ENCODE measurements at regions not wholly inside any gene's neighbourhood (a gene's known extent, or its start where the extent isn't known, plus 50 kb on each side); places are given as distances from the start of the nearest gene placed in this dataset.

DNA sequence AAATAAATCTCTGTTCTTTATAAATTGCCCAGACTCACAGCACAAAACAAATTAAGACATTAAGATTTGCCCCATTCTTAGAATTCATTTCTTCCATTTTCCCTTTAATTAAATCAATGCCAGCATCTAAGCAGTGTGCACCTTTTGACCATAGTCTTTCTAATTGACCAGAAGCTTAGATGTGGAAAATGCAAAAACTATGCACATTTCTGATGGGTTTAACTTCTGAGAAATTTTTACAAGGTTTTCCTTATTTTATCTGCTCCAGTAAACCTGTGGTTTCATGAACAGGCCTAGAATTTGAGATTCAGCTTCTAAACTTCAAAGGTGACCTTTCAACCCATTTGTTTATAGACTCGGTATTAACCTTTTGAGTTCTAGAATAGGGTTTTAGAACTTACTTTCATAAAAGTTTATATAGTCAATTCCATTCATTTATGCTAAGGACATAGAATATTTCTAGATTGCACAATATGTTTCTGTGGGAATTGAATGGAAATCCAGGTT lies 437.8 kb upstream of the HSF2 start:
- H3K27me3 Mint-ChIP-seq (ENCODE audit: unreplicated experiment) = no peaks in the 10 kb centered on the region
- TF ChIP-seq, protein P1, sequence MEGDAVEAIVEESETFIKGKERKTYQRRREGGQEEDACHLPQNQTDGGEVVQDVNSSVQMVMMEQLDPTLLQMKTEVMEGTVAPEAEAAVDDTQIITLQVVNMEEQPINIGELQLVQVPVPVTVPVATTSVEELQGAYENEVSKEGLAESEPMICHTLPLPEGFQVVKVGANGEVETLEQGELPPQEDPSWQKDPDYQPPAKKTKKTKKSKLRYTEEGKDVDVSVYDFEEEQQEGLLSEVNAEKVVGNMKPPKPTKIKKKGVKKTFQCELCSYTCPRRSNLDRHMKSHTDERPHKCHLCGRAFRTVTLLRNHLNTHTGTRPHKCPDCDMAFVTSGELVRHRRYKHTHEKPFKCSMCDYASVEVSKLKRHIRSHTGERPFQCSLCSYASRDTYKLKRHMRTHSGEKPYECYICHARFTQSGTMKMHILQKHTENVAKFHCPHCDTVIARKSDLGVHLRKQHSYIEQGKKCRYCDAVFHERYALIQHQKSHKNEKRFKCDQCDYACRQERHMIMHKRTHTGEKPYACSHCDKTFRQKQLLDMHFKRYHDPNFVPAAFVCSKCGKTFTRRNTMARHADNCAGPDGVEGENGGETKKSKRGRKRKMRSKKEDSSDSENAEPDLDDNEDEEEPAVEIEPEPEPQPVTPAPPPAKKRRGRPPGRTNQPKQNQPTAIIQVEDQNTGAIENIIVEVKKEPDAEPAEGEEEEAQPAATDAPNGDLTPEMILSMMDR (IDR thresholded peaks at IDR 0.05; ENCODE audit: unreplicated experiment) = no peak
- H3K36me3 Mint-ChIP-seq (ENCODE audit: low read depth, unreplicated experiment) = no peaks in the 10 kb centered on the region
- no peaks in the 10 kb centered on the region for H3K4me1 Mint-ChIP-seq (ENCODE audit: unreplicated experiment)
- no peak overlapping the region for H3K4me3 Mint-ChIP-seq (ENCODE audit: unreplicated experiment)
- no peaks in the 10 kb centered on the region for H3K9me3 Mint-ChIP-seq (ENCODE audit: unreplicated experiment)
- no peak overlapping the region for H3K27ac Mint-ChIP-seq (ENCODE audit: unreplicated experiment)
- DNase-seq (ENCODE audit: low spot score) = no peak

DNA sequence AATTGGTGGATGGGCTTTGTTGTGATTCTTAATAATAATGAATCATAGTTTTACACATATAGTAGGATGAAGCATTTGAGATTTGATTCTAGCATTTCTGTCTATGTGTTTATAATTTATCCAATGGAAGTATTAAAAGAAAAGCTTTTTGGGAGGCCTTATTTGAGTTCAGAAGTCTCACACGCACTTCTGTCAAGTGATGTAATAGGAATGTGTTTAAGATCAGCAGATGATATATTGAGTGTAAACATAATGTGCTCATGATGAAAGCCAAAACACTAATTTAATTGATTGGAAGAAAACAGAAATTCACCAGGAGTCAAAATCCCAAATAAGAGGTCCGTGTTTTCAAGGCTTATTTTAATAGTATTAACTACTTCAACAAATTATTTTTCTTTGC lies 435.6 kb upstream of the HSF2 start:
- Mint-ChIP-seq H3K4me1 (ENCODE audit: unreplicated experiment) (no peaks in the 10 kb centered on the region), H3K4me3 (ENCODE audit: unreplicated experiment) (no peak overlapping the region), H3K27ac (ENCODE audit: unreplicated experiment) (no peak overlapping the region), H3K36me3 (ENCODE audit: low read depth, unreplicated experiment) (no peaks in the 10 kb centered on the region), H3K9me3 (ENCODE audit: unreplicated experiment) (no peaks in the 10 kb centered on the region), H3K27me3 (ENCODE audit: unreplicated experiment) (no peaks in the 10 kb centered on the region)
- DNase-seq (ENCODE audit: low spot score) = no peak
- TF ChIP-seq, protein P1 (IDR thresholded peaks at IDR 0.05; ENCODE audit: unreplicated experiment) = no peak

DNA sequence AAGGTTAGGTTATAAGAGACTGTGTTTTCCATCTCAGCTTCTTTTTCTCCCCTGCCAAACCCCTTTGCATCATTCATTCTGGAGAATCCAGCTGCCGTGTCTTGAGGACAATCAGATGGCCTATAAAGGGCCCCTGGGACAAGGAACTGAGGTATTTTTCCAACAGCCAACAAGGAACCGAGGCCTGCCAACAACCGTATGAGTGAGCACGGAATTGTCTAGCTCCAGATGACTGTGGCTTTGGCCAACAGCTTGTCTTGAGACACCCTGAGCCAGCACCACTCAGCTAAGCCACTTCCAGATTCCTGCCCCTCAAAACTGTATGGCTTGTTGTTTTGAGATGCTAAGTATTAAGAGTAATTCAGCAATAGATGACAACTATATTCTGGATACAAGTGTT lies 433.7 kb upstream of the HSF2 start:
- Mint-ChIP-seq H3K4me1 (ENCODE audit: unreplicated experiment) (no peaks in the 10 kb centered on the region), H3K27me3 (ENCODE audit: unreplicated experiment) (no peaks in the 10 kb centered on the region), H3K27ac (ENCODE audit: unreplicated experiment) (no peak overlapping the region), H3K9me3 (ENCODE audit: unreplicated experiment) (no peaks in the 10 kb centered on the region), H3K4me3 (ENCODE audit: unreplicated experiment) (no peak overlapping the region), H3K36me3 (ENCODE audit: low read depth, unreplicated experiment) (no peaks in the 10 kb centered on the region)
- no peak for DNase-seq (ENCODE audit: low spot score)
- TF ChIP-seq, protein P1 (IDR thresholded peaks at IDR 0.05; ENCODE audit: unreplicated experiment) = no peak

DNA sequence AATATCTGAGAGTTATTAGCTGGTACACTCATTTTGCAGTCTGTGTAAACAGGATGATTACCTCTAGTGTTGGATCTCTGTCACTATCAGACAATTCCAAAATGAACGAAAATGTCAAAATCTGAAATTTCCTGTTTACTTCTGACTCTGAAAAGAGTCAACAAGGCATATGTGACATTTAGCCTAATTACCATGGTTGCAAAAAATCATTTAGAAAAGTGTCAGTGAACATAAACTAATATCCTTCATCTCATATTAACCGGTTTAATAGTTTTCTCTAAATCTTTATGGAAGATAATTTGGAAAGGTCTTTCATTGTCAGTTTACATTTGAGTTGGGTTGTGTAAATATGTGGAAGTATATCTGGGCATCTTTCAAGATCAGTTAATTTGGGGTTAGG lies 431.8 kb upstream of the HSF2 start:
- H3K27ac Mint-ChIP-seq (ENCODE audit: unreplicated experiment) = no peak overlapping the region
- no peaks in the 10 kb centered on the region for H3K4me1 Mint-ChIP-seq (ENCODE audit: unreplicated experiment)
- H3K9me3 Mint-ChIP-seq (ENCODE audit: unreplicated experiment) = no peaks in the 10 kb centered on the region

DNA sequence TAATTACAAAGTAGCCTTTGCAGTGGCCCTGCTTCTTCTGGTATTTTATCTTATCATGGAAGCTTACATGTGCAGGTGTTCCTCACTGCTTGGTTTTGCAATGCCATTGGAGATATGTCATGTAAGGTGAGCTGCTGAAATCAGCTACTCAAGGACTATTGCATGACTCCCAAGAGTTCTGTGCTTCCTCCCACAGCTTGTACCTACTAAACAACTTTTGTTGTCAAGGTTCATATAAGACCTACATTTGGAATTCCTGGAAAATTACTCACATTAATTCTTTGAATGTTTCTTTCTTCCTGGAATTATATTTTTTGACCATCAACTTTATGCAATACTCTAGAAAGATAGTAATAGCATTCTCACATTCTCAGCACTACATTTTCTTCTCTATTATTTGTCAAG lies 427.5 kb upstream of the HSF2 start:
- Mint-ChIP-seq H3K27ac (ENCODE audit: unreplicated experiment) (no peak overlapping the region), H3K27me3 (ENCODE audit: unreplicated experiment) (no peaks in the 10 kb centered on the region), H3K4me3 (ENCODE audit: unreplicated experiment) (no peak overlapping the region), H3K4me1 (ENCODE audit: unreplicated experiment) (no peaks in the 10 kb centered on the region), H3K36me3 (ENCODE audit: low read depth, unreplicated experiment) (no peaks in the 10 kb centered on the region), H3K9me3 (ENCODE audit: unreplicated experiment) (no peaks in the 10 kb centered on the region)
- DNase-seq (ENCODE audit: low spot score) = no peak
- TF ChIP-seq, protein P1 (IDR thresholded peaks at IDR 0.05; ENCODE audit: unreplicated experiment) = no peak

More for the DNA sequence above, 431.8 kb upstream of the HSF2 start:
- DNase-seq (ENCODE audit: low spot score) = no peak
- Mint-ChIP-seq H3K4me3 (ENCODE audit: unreplicated experiment) (no peak overlapping the region), H3K27me3 (ENCODE audit: unreplicated experiment) (no peaks in the 10 kb centered on the region), H3K36me3 (ENCODE audit: low read depth, unreplicated experiment) (no peaks in the 10 kb centered on the region)
- TF ChIP-seq, protein P1 (IDR thresholded peaks at IDR 0.05; ENCODE audit: unreplicated experiment) = no peak
